NCI-H2196 treated with DMSO at 0.1 percent for 48 hours (cell line): ENCODE measurements at regions not wholly inside any gene's neighbourhood (a gene's known extent, or its start where the extent isn't known, plus 50 kb on each side); places are given as distances from the start of the nearest gene placed in this dataset.

ENCODE experiments used
- DNase-seq: peaks from one replicate; lab custom pipeline; 2025; ENCODE audit not compliant: unreplicated experiment; lab: John Stamatoyannopoulos, UW

DNA sequence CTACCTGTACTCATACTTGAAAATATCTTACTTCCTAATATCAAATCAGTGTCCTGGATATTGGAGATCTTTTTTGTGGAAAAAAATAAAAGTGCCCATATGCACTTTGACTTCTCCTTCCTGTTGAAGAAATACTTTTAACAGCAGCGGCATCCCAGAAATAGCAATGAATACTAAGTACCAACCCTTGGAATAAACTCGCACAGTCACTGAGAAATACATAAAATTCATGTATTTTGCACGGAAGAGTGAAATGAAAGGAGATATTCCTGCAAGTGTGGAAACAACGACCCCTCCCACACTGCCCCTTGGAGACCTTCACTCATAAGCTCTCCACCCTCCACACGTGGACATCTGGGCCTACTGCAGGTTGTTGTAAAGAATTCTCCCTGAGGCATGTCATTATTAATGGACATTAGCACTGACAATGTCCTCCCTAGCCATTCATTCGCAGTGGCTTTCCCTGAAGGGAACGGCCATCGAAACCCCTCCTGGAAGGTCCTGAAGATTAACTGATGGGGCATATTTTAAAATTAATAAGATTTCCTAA lies 407.6 kb upstream of the PFKP start:
- DNase-seq = no peak

DNA sequence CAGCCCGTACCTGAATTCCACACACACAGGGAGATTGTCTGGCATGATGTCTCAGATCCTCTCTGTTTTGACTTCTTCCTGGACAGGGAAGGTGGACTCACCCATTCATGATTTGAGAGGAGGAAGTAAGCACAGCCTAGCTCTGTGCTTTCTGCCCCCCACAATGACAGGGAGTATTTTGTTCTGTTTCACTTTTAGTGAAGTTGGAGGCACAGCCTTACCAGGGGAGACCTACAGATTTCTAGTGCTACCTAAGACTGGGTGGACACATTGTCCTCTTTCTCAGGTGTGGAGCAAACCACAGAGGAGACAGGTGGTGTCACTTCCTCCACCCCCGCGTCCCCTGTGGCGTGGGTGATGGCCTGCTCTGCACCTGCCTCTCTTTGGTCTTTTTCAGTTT lies 408.6 kb upstream of the PFKP start:
- DNase-seq = no peak

DNA sequence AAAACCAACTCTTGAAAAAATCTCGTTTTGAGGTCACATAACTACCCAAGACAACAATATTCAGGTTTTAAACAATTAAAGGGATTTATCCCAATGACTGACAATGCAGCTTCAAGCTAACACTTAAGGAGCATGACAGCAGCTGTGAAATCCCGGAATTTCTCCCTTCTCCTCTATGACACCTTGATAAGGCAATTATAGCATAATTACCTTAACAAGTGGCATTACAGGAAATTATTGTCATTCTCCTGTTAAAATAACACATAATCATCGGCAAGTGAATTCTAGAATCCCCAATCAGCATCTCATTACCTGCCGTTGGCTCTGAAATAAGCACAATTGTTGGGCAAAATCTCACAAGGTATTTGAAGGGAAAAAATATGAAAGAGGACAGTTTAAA lies 417.0 kb upstream of the PFKP start:
- DNase-seq = no peak

DNA sequence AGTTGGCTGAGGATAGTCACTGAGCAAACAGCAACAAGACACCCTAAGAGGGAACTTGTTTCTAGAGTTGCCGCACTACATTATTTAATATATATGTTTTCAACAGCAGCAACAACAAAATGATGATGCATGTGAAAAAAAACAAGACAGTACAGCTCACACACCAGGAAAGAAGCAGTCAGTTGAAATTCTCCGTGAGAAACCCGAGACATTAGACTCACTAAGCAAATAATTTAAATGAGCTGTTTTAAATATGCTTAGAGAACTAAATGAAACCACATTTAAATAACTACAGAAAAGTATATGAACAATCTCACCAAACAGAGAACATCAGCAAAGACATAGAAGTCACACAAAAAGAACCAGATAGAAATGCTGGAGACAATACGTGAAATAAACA lies 426.3 kb upstream of the PFKP start:
- DNase-seq = no peak

DNA sequence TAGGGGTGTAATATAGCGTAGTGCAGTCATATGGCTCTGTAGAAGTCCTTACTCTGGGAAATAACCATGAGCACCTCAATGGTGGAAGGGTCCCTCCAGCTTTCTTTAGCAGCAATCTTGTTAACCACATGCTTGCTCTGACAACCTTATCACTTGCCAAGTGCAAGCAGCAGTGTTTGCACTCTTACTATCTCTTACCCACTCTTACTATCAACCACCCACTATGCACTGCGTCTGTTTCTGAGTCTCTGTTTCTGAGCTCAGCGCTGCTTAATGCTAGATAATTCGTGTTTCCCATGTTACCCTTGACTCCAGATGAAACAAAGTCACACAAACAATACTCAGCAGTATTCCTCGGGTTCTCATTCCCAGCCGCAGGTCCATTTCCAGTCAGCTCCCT lies 433.7 kb upstream of the PFKP start:
- no peak for DNase-seq

DNA sequence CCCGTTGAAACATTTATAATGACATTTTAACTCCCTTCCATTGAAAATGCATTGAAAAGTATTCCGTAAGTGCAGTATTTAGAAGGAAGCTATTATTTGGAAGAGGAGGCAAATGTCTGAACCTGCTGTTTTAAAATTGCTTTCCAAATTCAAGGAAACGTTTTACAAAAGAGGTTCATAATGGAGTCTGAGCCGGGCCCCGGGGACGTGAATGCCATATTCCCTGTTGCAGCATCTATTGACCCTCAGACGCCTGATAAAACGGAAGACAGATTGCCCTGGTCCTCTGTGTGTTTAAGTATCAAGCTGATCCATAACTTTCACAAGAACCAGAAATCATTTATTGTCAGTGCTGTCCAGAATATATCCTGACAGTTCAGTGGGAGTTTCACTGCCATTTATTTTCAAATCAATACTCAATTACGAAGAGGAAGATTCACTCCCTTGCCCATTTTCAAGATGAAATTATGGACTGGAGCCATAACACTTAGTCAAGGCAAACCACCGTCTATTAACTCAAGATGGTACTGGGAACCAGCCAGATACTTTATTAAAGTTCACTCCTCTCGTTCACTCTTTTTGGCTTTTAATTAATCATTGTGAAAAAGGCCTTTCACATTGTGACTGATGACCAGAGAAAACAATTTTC lies 435.7 kb upstream of the PFKP start:
- no peak for DNase-seq

DNA sequence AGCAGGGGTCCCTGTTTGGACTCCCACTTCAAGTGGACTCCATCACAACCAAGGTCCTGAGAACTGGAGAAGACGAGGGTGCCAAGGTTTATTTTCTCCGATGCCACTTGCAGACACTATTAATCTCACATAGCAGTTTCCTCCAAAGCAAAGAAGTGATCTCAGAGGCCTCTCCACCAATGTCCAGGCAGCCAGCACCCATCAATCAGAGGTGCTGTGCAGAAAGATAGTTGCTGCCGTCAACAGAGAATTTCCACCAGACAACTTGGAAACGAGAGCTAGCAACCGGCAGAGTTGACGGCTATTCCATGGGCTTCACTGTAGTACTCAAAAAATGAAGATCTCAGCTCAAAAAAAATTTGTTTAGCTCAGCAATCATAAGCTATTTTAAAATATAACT lies 438.6 kb upstream of the PFKP start:
- no peak for DNase-seq

DNA sequence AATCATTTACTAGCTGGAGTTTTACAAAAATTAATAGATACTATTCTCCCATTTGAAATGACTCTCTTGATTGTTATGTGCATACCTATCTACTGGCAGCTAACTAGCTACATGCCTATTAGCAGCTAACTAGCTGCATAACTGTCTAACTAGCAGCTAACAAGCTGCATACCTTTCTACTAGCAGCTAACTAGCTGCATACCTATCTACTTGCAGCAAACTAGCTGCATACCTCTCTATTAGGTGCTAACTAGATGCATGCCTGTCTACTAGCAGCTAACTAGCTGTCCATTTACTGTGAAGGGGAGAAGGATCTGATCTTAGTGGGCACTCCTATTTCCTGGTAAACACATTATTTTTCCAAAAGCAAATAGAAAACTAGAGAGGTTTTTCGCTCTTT lies 439.4 kb upstream of the PFKP start:
- no peak for DNase-seq

DNA sequence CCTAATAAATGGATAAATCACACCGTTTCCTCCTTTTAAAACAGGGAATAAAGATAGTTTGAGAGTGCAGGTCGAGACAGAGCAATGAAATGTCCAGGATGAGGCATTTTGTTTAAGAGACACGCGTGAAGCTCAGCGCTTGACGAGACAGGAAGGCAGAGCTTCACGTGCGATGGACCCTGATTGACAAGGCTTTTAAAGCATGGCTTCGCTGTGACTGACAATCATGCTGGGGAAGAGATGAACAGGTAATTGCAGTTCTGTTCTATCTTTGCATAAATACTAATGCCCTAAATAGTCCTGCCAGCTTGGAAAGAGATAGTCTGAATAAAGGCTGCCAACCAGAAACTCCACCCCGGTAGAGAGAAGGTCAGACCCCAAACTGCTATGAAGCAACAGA lies 442.3 kb upstream of the PFKP start:
- DNase-seq = no peak

DNA sequence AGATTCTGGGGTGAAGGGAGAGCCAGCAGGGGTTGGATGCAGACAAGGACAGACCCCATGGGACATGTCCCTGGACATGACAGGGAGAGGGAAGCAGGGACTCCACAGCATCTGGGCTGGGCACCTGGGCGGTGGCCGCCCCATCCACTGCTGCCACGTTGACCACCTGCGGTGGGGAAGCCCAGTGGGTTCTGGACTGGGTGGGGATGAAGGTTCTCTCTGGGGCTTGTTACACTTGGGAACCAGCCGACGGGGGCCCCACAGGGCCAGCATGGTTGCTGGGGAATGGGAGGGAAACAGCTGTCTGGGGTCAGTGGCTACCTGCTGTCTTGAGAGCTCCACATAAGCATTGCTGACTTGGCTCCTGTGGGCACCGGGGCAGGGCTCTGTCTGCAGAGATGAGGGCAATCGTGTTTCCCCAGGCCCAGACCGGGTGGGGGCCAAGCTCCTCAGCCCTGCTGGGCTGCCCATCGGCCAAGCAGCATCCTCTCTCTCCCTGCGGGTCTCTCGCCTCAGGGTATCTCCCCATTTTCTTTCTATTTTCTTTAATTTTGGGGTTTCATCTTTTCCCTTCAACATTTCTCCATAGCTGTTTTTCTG lies 443.6 kb upstream of the PFKP start:
- no peak for DNase-seq

DNA sequence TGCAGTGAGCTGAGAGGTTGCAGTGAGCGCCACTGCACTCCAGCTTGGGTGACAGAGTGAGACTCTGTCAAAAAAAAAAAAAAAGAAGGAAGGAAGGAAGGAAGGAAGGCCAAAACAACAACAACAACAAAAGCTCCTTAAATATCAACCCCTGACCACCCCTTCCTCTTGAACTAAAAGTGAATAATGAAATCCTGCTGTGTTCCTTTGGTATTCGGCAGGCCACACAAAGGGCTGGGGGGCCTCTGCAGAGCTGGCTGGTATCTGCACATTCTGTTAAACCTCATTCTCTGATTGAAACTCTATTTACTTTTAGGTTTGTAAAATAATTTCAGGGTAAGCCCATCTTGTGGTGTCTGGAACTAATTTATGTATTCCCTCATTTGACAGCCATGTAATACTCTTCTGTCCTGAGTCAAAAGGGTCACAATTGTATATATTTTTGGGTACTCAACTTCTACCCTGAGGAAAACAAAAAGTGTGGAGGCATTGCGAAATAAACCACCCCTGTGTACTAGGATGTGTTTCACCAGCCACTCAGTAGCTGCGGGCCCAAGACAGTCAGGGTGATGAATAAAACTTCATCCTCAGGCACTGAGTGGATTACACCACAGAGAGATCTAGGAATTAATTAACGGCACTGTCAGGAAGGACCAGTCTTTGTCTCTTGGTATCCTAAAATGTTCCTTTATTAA lies 446.4 kb upstream of the PFKP start:
- DNase-seq = no peak

DNA sequence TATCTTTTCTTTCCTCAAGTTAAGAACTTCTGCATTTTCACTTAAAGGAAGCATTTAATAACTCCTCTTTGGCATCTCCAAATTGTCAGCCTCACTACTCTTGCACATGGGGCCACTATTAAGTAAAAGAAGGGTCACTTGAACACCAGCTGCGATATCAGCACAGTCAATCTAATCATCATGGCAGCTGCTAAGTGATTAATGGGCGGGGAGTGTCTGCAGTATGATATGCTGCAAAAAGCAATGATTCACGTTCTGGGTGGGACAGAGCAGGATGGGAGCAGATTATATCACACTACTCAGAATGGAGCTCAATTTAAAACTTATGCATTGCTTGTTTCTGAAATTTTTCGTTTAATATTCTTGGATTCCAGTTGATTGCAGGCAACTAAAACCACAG lies 447.4 kb upstream of the PFKP start:
- no peak for DNase-seq

DNA sequence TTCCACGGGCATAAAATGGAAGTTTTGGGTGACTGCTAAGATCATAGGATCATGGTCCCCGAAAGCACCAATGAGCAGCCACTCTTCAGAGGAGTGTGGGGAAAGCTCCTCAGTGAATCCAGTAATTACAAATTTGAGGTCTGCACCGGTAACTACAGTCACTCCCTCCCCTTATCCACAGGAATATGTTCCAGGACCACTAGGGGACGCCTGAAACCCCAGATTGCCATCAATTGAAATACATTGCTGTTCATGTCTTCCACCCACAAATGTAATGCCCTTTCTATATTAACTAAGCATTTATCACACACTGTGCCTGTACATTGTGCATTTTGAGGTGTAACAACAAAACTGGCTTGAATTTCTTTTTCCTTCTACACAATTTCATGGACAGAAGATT lies 447.9 kb upstream of the PFKP start:
- no peak for DNase-seq

DNA sequence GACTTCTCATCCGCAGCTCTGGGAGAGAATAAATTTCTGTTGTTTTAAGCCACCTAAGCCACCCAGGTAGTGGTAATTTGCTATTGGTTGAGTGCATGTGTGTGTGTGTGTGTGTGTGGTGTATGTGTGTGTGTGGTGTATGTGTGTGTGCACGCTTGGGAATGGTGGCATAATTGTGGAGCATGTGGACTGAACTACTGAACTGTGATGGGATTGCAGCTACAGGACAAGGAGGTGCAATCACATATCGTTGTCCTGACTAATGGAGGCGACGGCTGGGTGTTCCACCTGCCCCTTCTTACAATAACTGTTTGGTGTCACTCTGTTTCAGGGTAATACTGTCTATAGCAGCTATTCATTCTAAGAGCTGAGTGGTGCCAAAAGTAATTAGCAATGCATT lies 448.7 kb upstream of the PFKP start:
- DNase-seq = no peak

DNA sequence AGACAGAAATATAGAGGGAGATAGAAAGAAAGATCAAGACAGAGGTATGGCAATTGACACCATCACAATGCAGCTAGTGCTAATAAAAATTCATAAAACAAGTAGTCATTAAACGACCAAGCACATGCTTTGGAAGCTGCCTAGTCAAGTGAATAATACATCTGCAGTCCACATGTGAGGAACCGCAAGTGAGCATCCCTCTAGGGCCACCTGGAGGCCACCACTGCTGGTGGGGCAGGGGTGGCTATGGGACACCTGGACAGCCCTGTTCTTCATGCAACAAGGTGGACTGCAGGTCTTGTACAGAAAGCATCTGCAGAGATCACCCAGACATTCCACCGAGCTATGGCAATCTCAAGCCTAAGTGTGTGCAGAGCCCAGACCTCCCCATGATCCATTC lies 451.1 kb upstream of the PFKP start:
- no peak for DNase-seq

DNA sequence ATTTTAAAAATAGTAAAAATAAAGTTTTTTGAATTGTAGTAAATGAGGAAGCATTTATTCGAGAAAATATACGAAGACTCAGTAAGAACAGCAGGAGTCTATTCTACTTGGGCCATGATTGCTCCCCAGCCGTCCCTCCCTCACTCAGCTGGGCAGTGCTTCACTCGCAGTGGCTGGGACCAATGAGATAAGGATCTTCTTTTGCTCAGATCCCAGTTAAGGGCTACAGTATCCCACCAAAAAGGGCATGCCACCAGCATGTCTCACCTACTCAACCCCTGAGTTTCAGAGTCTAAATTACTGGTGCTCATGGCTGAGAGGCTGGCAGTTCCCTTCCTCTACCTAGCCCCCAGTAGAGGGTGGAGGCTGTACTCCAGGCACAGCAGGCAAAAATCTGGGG lies 455.7 kb upstream of the PFKP start:
- no peak for DNase-seq

DNA sequence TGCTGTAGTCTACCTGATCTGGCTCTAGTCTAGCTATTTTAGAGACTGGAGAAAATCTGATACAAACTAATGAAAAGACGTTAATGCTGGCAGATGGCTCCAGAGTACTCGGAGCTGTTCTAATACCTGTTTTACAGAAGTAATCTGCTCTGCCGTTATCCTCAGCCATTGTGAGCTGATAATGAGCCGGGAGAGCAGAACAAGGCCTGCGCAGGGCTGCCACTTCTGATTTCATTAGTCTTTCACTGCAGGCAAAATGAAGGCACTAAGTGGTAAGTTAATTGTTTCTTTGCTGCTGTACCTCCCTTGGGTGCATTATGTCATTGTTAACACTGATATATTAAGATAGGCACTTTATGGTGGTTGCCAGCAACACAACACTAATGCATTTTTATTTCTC lies 456.4 kb upstream of the PFKP start:
- DNase-seq = no peak

DNA sequence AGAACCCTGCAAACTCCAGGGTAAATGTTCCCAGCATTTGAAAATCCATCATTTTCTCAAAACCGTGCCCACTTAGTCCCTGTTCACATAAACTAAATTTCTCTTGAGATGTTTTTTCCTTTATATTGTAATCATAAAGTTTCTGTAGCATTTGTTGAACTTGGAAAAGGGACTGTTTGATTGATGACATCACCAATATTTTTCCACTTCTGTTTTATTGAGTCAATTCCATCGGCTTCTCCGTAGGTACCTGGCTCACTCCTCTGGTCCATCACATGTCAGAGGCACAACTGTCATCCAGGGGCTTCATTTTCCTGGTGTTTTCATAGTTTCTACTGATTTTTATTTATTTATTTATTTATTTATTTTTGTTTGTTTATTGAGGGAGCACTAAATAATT lies 462.5 kb upstream of the PFKP start:
- DNase-seq = no peak

DNA sequence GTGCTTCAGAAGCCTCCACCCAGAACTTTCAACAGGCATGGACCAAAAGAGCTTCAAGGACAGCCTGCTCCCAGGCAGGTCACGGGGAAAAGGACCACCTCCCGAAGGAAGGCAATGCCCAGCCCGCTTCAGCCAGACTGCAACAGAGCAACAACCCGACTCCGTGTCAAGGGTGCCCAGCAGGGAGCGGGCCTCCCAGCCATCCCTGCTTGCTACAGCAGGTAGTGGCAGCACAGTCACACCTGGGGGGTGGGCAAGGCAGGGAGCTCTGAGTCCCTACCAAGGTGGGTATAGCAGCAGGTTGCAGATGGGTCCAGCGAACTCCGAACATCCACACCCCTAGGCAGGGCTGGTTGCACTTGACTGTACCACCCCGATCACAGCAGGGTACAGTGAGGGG lies 467.8 kb upstream of the PFKP start:
- DNase-seq = no peak

DNA sequence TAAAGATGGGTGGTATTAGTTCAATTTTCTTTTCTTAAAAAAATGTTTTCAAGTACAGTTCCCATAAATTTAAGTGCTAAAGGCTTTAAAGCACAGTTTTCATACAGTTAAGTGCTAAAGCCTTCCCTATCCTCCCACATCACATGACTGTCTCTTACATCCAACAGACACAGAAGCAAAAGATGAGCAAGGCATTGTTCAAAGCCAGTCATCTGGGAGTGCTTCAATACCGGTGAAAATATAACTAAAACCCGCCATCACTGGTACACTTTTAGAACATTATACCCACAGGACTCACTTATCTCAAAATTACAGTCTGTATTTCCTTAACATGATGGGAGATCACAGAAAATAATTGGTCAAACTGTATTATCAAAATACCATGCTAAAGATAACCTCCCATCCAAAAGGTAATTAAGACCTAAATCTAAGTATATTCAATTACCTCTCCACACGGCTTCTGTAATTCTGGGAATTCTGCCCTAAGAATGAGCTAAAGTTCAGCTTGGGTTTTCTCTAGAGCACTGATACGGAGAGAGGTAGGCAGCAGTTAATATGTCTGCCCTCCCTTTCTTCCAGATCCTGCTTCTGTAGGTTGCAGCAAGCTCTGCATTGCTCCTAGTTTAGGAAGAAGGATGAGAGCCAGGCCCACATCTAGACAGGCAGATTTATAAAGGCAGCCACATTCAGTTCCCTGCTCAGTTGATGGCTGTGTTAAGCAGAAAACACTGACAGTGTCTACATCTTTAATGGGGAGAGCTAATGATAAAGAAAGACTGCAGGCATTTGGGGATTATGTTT lies 474.8 kb upstream of the PFKP start:
- no peak for DNase-seq

DNA sequence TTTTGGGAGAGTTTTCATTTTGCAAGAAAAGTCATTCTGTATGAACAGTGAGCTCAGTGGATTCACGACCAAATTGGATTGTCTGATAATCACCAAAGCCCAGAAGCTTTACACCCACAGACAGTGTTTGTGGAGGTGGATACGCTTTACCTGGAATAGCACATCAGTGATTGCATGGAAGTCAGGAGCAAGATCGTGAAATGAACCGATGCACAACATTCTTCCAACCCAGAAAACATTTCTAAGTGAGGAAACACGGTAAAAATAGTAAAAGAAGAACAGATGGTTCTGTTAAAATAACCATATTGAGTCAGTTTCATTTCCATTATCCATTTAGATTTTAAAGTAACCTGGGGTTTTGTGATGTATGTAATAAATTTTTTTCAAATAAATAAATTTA lies 478.2 kb upstream of the PFKP start:
- DNase-seq = no peak

DNA sequence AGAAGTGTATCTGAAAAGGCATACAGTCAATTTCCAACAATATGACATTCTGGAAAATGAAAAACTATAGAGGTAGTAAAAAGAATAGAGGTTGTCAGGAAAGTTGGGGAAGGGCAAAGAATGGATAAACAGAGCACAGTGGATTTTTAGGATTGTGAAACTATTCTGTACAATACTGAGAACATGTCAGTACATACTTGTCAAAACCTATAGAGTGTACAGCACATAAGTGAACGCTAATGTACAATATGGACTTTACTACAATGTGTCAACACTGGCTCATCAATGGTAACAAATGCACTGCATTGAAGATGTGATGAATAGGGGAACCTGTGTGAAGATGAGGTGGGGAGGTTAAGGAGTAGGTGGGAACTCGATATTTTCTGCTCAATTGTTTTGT lies 483.0 kb upstream of the PFKP start:
- no peak for DNase-seq
